Stimulated activated naive CD8-positive, alpha-beta T cell treated with anti-CD3 and anti-CD28 coated beads, Interleukin-15, amount 100 ng/mL, for 72 hours (primary cell): ENCODE measurements at regions not wholly inside any gene's neighbourhood (a gene's known extent, or its start where the extent isn't known, plus 50 kb on each side); places are given as distances from the start of the nearest gene placed in this dataset.
"Not testable (repeated sequence)": the region's sequence is repeated elsewhere in the genome, so short reads cannot be mapped to it uniquely, and the experiment has no call there.

Experiments used
- ATAC-seq: fragments of 150-1000 bp; cut with Tn5 transposase; 2 replicates; pipeline ENCODE4 v1.10.0; 2021; ENCODE audit warnings: mild to moderate bottlenecking, moderate library complexity
- DNase-seq, 2 donors: peaks; one replicate each; pipeline ENCODE4 v3.0.0; 2021 to 2022
- H3K27ac Mint-ChIP-seq, 2 donors: one replicate each; pipeline ENCODE4 v1.8.0; 2022; ENCODE audit warnings: mild to moderate bottlenecking in 2 of 2, mixed read lengths in 2 of 2, moderate library complexity in 2 of 2
- H3K27me3 Mint-ChIP-seq: one replicate; pipeline ENCODE4 v1.8.0; 2022; ENCODE audit warnings: mixed read lengths
- H3K4me1 Mint-ChIP-seq: one replicate; pipeline ENCODE4 v1.8.0; 2022; ENCODE audit warnings: mild to moderate bottlenecking, mixed read lengths
- H3K4me3 Mint-ChIP-seq, 2 donors: one replicate each; pipeline ENCODE4 v1.8.0; 2022; ENCODE audit warnings: mild to moderate bottlenecking in 2 of 2, mixed read lengths in 2 of 2, moderate library complexity in 1 of 2
- H3K9me3 Mint-ChIP-seq, 2 donors: one replicate each; pipeline ENCODE4 v1.8.0; 2022; ENCODE audit warnings: mixed read lengths in 2 of 2

DNA sequence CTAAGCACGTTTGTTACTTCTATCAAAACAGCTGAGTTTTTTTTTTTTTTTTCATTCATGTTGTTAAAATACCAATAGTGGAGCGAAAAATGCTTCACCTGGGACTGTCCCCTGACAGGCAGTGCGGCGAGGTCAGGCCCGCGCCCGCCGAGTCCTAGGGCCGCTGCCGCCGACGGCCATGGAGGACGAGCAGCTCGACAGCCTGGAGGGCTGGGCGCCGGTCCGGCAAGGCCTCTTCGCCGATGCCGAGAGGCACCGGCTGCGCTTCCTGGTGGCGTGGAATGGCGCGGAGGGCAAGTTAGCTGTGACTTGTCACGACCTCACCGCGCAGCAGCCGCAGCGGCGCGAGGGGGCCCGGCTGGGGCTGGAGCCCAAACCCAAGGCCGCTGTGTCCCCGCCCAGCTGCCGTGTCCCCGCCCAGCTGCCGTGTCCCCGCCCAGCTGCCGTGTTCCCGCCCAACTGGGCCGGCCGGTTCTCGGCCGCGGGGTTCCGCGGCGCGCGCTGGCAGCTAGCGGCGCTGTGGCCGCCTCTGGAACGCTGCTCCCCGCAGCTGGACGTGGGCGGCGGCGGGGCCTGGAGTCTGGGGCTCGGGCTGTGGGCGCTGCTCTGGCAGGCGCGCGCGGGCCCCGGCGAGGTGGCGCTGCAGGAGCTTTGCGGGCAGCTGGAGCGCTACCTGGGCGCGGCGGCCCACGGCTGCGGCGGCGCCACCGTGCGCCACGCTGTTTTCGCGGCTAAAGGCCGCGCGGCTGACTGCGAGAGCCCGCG lies 56.7 kb upstream of the GOLGA8R start:
- H3K4me1 Mint-ChIP-seq, H3K27me3 Mint-ChIP-seq, H3K4me3 Mint-ChIP-seq, H3K9me3 Mint-ChIP-seq, H3K27ac Mint-ChIP-seq: not testable (repeated sequence)
- peak; percentile 85 for ATAC-seq
- peak; percentile 62 to 77 for DNase-seq

DNA sequence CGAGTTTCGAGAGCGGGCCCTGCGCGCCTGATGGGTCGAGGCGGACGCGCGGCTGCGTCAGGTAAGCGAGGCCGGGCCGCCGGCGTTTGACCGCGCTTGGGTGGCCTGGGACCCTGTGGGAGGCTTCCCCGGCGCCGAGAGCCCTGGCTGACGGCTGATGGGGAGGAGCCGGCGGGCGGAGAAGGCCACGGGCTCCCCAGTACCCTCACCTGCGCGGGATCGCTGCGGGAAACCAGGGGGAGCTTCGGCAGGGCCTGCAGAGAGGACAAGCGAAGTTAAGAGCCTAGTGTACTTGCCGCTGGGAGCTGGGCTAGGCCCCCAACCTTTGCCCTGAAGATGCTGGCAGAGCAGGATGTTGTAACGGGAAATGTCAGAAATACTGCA lies 57.3 kb upstream of the GOLGA8R start:
- H3K4me1 Mint-ChIP-seq, H3K27ac Mint-ChIP-seq, H3K27me3 Mint-ChIP-seq, DNase-seq, H3K9me3 Mint-ChIP-seq, H3K4me3 Mint-ChIP-seq: not testable (repeated sequence)
- peak; percentile 65 for ATAC-seq

DNA sequence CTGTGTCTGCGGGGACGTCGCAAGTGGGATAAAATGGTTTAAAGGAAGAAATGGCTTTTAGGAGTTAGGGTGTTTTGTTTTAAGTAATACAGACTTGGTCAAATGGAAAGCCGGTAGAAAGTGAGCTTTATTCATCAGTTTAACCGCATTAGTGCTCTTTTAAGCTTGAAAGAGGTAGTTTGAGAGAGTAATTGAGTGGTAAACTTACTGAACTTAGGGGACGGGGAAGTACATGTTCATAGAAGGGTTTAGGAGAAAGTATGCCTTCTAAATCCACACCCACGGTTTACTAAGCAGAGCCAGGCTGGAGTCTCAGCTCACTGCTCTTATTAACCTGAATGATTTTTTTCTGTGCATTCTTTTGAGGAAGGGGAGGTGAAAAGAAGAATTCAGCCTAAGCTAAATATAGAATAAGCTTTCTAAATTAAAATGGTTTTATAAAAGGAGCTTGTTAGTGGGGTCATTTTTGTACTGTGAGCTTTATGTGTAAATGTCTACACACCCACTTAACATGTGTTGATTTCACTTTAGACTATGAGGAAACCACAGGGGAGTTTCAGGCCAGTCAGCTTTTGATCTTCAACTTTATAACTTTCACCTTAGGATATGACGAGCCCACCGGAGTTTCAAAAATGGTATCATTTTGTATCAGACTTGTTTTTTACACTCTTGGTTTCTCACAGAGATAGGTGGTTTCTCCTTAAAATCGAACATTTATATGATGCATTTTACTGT lies 57.9 kb upstream of the GOLGA8R start:
- H3K9me3 Mint-ChIP-seq, H3K27me3 Mint-ChIP-seq, DNase-seq, H3K4me1 Mint-ChIP-seq, H3K27ac Mint-ChIP-seq, H3K4me3 Mint-ChIP-seq: not testable (repeated sequence)
- peak; percentile 73 for ATAC-seq

DNA sequence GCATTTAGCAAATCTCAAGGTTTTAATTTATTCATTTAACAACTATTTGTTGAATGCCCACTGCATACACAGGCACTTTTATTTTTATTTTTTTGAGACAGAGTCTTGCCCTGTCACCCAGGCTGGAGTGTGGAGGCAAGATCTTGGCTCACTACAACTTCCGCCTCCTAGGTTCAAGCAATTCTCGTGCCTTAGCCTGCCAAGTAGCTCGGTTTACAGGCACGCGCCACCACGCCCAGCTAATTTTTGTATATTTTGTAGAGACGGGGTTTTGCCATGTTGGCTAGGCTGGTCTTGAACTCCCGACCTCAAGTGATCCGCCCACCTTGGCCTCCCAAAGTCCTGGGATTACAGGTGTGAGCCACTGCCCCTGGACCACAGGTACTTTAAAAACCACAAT lies 67.0 kb upstream of the GOLGA8Q start:
- not testable (repeated sequence) for H3K4me1 Mint-ChIP-seq, H3K9me3 Mint-ChIP-seq

DNA sequence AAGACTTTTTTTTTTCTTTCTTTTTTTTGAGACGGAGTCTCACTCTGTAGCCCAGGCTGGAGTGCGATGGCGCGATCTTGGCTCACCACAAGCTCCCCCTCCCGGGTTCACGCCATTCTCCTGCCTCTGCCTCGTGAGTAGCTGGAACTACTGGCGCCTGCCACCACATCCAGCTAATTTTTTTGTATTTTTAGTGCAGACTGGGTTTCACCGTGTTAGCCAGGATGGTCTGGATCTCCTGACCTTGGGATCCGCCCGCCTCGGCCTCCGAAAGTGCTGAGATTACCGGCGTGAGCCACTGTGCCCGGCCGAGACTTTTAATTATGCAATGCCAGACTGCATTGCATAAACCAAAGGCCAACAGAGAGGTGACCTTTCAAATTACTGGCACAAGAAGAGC lies 62.6 kb upstream of the GOLGA8Q start:
- ATAC-seq, H3K4me1 Mint-ChIP-seq, H3K27ac Mint-ChIP-seq, H3K9me3 Mint-ChIP-seq, DNase-seq, H3K27me3 Mint-ChIP-seq, H3K4me3 Mint-ChIP-seq: not testable (repeated sequence)

More for the DNA sequence above, 67.0 kb upstream of the GOLGA8Q start:
- H3K4me3 Mint-ChIP-seq, ATAC-seq, H3K27ac Mint-ChIP-seq, DNase-seq, H3K27me3 Mint-ChIP-seq: not testable (repeated sequence)

DNA sequence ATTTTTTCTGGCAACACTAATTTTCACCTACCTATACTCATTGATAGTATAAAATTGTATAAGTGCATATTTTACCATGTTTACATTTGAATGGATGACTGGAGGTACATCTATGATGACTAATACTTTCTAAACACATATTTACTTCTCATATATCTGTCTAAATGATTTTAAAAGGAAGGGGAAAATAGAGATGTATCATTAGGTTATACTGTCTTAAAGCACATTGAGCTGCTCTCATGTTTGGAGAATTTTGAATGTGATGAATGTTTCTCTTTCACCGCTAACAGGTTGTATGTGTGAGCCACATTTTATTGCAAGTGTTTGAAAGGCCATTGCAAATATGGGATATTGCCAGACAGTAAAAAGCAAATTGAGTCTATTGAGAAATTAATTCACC lies 61.5 kb upstream of the GOLGA8Q start:
- H3K4me3 Mint-ChIP-seq, H3K27ac Mint-ChIP-seq, H3K27me3 Mint-ChIP-seq, DNase-seq, ATAC-seq, H3K4me1 Mint-ChIP-seq, H3K9me3 Mint-ChIP-seq: not testable (repeated sequence)

DNA sequence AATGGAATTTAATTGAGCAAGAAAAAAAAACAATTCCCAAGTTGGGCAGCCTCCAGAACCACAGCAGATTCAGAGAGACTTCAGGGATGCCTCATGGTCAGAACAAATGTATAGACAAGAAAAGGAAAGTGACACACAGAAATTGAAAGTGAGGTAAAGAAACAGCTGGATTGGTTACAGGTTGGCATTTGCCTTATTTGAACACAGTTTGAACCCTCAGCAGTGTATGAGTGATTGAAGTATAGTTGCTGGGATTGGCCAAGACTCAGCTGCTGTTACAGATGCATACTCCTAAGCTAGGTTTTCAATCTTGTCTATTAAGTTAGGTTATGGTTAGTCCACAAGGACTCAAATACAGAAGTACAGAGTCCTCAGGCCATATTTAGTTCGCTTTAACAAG lies 57.9 kb upstream of the GOLGA8Q start:
- ATAC-seq, result peak; percentile 71
- not testable (repeated sequence) for H3K27me3 Mint-ChIP-seq, H3K4me3 Mint-ChIP-seq, H3K27ac Mint-ChIP-seq, H3K9me3 Mint-ChIP-seq, H3K4me1 Mint-ChIP-seq, DNase-seq

DNA sequence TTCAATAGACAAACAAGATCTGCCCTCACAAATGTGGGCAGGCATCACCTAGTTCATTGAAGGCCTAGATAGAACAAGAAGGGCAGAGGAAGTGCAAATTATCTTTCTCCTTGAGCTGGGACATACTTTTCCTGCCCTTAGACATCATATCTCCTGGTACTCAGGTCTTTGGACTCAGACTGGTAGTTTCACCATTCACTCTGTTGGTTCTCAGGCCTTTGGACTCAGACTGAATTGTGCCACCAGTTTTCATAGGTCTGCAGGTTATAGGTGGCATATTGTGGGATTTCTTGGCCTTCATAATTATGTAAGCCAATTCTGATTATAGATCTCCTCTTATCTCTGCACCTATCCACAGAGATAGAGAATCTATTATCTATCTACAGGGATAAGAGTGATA lies 54.6 kb upstream of the GOLGA8Q start:
- H3K4me3 Mint-ChIP-seq, ATAC-seq, DNase-seq, H3K27me3 Mint-ChIP-seq, H3K27ac Mint-ChIP-seq, H3K4me1 Mint-ChIP-seq, H3K9me3 Mint-ChIP-seq: not testable (repeated sequence)

DNA sequence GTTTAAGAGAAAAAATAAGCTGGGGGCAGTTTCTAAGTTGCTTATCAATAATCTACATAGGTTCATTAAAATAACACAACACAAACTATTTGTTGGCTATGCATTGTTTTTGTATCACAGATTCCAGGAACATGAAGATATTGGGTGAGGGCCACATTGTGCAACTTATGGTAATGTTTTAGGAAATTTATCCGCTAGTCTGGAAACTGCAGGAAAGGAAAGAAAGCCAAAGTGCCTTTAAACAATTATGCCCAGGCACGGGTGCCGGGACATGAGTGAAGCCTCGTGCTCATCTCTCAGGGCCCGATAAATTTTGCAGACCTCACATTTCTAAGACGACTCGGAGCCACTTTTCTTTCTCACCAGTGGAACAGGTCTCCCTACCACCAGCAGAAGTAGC lies 52.6 kb upstream of the GOLGA8Q start:
- H3K4me1 Mint-ChIP-seq, H3K27me3 Mint-ChIP-seq, ATAC-seq, H3K9me3 Mint-ChIP-seq, H3K4me3 Mint-ChIP-seq, DNase-seq, H3K27ac Mint-ChIP-seq: not testable (repeated sequence)

DNA sequence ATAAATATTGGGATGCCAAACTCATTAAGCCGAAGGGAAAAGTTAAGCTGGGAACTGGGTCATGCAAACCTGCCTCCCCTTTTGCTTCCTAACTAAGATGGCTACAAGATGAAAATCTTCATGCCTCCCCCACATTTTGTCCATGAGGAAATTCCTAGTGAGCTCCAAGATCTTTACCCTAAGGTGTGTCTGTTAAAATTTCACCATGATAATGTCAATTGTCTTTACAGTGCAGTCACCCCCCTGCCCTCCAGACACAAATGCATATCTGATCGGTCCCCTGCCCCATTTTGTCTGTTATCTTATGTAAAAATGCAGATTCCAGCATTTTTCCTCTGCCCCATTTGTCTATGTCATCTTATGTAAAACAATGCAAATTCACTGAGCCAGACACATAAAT lies 51.3 kb upstream of the GOLGA8Q start:
- H3K27me3 Mint-ChIP-seq, H3K4me3 Mint-ChIP-seq, ATAC-seq, H3K9me3 Mint-ChIP-seq, H3K27ac Mint-ChIP-seq, DNase-seq, H3K4me1 Mint-ChIP-seq: not testable (repeated sequence)
